Sigmoid colon (tissue), 4 donors: ENCODE measurements at regions not wholly inside any gene's neighbourhood (a gene's known extent, or its start where the extent isn't known, plus 50 kb on each side); places are given as distances from the start of the nearest gene placed in this dataset.

ENCODE experiments used
- CTCF ChIP-seq, 4 experiments: fragments of 450-650 bp in 3 of 4; fragments of 200-600 bp in 1 of 4; IDR thresholded peaks; one replicate each; pipeline ENCODE4 v1.5.1; 2016 to 2019; ENCODE audit warnings: antibody characterized with exemption in 4 of 4, mild to moderate bottlenecking in 3 of 4, moderate library complexity in 2 of 4
- EP300 ChIP-seq, 4 donors: sonication (generic); formaldehyde crosslinking; IDR thresholded peaks; one replicate each; pipeline ENCODE4 v1.6.1; 2017; ENCODE audit warnings: antibody characterized with exemption in 4 of 4
- POLR2A ChIP-seq, 2 donors: fragments of 450-650 bp; IDR thresholded peaks; one replicate each; pipeline ENCODE4 v1.6.1; 2016; ENCODE audit warnings: antibody characterized with exemption in 2 of 2, mild to moderate bottlenecking in 2 of 2, moderate library complexity in 2 of 2
- POLR2AphosphoS5 ChIP-seq, 4 donors: sonication (generic); formaldehyde crosslinking; IDR thresholded peaks; one replicate each; pipeline ENCODE4 v1.6.1; 2017; ENCODE audit warnings: antibody characterized with exemption in 4 of 4

- TF ChIP-seq CTCF (IDR thresholded peaks at IDR 0.05) (no peak), POLR2A (IDR thresholded peaks at IDR 0.05) (no peak), EP300 (IDR thresholded peaks at IDR 0.05) (no peak), POLR2AphosphoS5 (IDR thresholded peaks at IDR 0.05) (no peak)
Observed at GRCh38 chr14:44783901-44784300, 177.8 kb downstream of the KLHL28 start.
